ENCODE measurements at regions not wholly inside any gene's neighbourhood (a gene's known extent, or its start where the extent isn't known, plus 50 kb on each side); places are given as distances from the start of the nearest gene placed in this dataset.

- in situ Hi-C loops (cut with HindIII; ENCODE audit: low pct_unique_long_range_greater_than_20kb, low sequenced_read_pairs), result no loop called here
- DNase-seq (ENCODE audit: low read depth, low spot score), result no peak
Measured at GRCh38 chr9:13491493-13492424, 212.3 kb upstream of the MPDZ start.

DNA sequence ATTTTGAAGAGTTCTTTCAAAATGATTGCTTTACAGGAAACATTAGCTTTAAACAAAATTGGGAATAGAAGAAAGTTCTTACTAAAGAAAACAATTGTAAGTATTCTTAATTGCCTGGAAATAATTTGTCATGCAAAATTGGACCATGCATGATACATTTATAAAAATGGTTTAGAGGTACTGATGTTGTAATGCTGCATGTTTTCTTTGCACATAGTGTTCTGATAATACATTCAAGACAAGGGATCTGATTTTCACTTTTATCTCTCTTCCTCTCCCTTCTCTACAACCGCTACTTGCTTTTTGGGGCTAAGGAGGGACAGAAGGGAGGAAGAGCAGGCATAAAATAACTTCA is 211.6 kb upstream of the MPDZ start:
- no peak for DNase-seq (ENCODE audit: low read depth, low spot score)
- in situ Hi-C loops (cut with HindIII; ENCODE audit: low pct_unique_long_range_greater_than_20kb, low sequenced_read_pairs), result no loop called here

DNA sequence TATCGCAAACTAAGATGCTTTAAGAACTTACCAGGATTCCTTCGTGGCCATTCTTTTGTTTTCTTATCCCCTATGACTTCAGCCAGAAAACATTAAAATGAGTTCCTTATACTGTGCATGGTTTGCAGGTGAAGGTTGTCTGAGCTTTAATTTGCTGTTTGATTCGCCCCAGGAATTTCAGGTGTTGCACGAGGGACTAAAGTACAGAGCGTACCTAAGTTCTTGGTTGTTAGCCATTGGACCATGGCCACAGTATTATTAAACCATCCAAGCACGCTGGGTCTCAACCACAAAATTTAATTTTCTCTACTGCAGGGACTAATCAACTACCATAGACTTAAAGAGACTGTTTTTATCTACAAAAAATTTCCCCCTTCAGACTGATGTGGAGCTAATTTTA is 208.4 kb upstream of the MPDZ start:
- in situ Hi-C loops (cut with HindIII; ENCODE audit: low pct_unique_long_range_greater_than_20kb, low sequenced_read_pairs), result no loop called here
- DNase-seq (ENCODE audit: low read depth, low spot score), result no peak

DNA sequence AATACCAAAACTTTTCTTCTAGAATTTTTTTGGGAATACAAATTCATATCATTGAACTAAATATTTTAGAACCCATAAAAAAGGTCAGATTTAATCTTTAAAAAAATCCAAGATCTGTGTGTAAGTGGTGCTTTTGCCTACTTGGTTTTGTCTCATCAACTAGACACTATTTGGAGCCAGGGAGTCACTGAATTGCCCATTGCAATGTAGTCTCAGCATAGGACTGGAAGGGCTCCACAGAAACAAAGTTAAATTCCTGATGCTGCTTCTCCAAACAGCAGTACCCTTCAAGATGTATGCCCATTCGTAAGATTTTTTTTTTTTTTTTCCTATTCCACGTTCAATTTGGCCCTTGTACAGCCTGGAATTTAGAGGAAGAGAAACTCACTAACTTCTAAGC is 208.0 kb upstream of the MPDZ start:
- no peak for DNase-seq (ENCODE audit: low read depth, low spot score)
- in situ Hi-C loops (cut with HindIII; ENCODE audit: low pct_unique_long_range_greater_than_20kb, low sequenced_read_pairs), result no loop called here

DNA sequence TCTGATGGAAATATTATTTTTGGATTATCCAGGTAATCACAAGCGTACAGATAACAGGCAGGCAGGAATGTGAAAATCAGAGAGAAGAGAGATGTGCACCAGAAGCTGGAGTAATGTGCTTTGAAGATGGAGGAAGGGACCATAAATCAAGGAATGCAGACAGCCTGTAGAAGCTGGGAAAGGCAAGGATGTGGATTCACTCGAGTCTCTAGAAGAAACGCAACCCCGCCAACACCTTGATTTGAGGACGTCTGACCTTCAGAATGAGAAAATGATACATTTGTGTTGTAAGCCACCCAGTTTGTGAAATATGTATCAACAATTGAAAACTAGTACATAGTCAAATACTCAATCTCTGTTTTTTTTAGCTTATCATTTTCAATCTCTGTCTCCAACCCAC is 207.6 kb upstream of the MPDZ start:
- in situ Hi-C loops (cut with HindIII; ENCODE audit: low pct_unique_long_range_greater_than_20kb, low sequenced_read_pairs), result no loop called here
- DNase-seq (ENCODE audit: low read depth, low spot score), result no peak

- in situ Hi-C loops (cut with HindIII; ENCODE audit: low pct_unique_long_range_greater_than_20kb, low sequenced_read_pairs), result no loop called here
- no peak for DNase-seq (ENCODE audit: low read depth, low spot score)
Measured at GRCh38 chr9:13485068-13485596, 205.6 kb upstream of the MPDZ start.

- no peak for DNase-seq (ENCODE audit: low read depth, low spot score)
- in situ Hi-C loops (cut with HindIII; ENCODE audit: low pct_unique_long_range_greater_than_20kb, low sequenced_read_pairs), result no loop called here
Measured at GRCh38 chr9:13484186-13484585, 204.7 kb upstream of the MPDZ start.

DNA sequence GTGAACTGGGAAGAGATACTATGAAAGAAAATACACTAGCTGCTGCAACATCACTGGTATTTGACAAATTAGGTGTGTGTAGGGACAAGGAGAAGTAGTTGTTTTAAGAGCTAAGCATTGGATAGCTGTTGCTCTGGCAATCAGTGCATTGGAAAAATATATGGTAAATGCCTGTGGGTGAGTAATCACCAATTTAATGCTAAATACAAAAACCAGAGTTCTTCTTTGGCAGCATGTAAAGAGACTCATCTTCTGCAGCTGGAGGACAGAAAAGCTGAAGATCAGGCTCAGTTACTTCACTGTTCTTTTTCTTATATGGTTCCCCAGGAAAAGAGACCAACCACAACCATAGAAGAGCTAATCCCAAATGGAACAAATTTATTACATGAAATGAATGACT is 201.8 kb upstream of the MPDZ start:
- DNase-seq (ENCODE audit: low read depth, low spot score), result no peak
- in situ Hi-C loops (cut with HindIII; ENCODE audit: low pct_unique_long_range_greater_than_20kb, low sequenced_read_pairs), result no loop called here

DNA sequence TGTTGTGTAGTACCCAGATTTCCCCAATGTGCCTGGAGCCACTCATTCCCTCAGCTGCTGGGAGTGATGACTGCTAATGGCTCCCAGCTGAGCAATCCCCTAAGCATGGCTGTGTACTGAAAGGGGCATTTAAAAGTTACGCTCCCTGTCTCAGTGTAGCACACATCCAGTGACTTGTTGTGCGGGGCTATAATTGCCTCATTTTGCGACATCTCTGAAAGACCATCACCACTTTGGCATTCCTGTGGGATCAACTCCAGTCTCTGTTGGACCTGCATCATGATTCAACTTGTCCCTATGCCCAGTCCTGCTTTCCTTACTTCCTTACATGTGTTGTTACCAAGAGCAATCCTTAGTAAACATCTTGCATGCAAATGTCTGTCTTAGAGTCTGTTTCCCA is 201.2 kb upstream of the MPDZ start:
- in situ Hi-C loops (cut with HindIII; ENCODE audit: low pct_unique_long_range_greater_than_20kb, low sequenced_read_pairs), result no loop called here
- no peak for DNase-seq (ENCODE audit: low read depth, low spot score)

DNA sequence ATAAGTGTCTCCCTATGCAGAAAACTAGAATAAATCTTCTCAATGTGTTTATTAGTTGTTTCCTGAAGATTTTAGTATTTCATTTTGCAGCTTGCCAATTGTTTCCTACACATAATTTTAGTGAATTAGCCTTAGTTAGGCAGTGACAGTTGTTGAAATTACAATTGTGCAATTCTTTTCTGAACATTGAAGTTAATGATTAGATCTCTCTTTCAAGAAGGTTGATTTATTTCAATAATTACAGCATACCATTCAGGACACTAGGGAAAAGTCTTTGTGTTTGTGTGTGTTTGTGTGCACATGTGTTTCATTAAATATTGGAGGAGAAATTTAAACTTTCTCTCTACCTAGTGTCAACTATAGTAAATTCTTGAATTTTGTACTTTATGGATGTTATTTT is 199.6 kb upstream of the MPDZ start:
- no peak for DNase-seq (ENCODE audit: low read depth, low spot score)
- in situ Hi-C loops (cut with HindIII; ENCODE audit: low pct_unique_long_range_greater_than_20kb, low sequenced_read_pairs), result no loop called here

GRCh38 chr9:13478639-13479038 is 199.1 kb upstream of the MPDZ start:
- DNase-seq (ENCODE audit: low read depth, low spot score), result no peak
- in situ Hi-C loops (cut with HindIII; ENCODE audit: low pct_unique_long_range_greater_than_20kb, low sequenced_read_pairs), result no loop called here

GRCh38 chr9:13478160-13478559 is 198.7 kb upstream of the MPDZ start:
- in situ Hi-C loops (cut with HindIII; ENCODE audit: low pct_unique_long_range_greater_than_20kb, low sequenced_read_pairs), result no loop called here
- no peak for DNase-seq (ENCODE audit: low read depth, low spot score)

- no peak for DNase-seq (ENCODE audit: low read depth, low spot score)
- in situ Hi-C loops (cut with HindIII; ENCODE audit: low pct_unique_long_range_greater_than_20kb, low sequenced_read_pairs), result no loop called here
Measured at GRCh38 chr9:13470836-13471235, 191.3 kb upstream of the MPDZ start.

DNA sequence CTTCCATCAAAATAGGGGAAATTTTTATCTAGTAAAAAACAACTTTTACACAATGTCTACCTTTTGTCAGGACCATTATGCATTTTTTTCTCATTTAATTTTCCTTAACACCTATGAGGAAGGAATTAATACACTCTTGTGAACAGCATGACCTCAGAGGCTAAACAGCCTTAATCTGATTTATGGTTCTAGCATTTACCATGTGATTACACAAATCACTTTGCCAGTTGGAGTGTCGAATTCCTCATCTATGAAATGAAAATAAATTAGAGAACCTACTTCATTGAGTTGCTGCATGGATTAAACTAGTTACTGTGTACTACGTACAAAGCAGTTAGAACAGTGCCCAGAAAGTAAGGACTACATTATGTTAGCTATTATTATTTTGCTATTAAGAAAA is 187.7 kb upstream of the MPDZ start:
- in situ Hi-C loops (cut with HindIII; ENCODE audit: low pct_unique_long_range_greater_than_20kb, low sequenced_read_pairs), result no loop called here

GRCh38 chr9:13461414-13461991 is 182.0 kb upstream of the MPDZ start:
- in situ Hi-C loops (cut with HindIII; ENCODE audit: low pct_unique_long_range_greater_than_20kb, low sequenced_read_pairs), result no loop called here
- DNase-seq (ENCODE audit: low read depth, low spot score), result no peak

More for the DNA sequence above, 187.7 kb upstream of the MPDZ start:
- DNase-seq (ENCODE audit: low read depth, low spot score), result no peak

DNA sequence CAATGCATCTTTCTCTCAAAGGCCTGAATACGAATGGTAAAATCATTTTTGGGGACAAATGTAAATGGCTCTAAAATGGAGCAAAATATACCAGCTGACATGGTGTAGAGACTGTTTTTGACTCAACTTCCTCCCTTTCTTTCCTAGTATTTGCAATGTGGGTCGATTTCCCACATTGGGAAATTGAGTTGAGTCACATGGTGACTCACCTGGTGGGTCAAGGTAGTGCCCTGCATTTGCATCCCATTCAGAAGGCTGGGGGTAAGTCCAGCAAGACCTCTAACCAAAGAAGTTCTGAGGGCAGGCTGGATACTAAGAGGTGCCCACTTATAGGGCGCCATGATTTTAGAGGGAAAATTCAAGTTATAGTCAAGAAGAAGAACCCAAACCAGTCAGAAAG is 179.6 kb upstream of the MPDZ start:
- DNase-seq (ENCODE audit: low read depth, low spot score), result no peak
- in situ Hi-C loops (cut with HindIII; ENCODE audit: low pct_unique_long_range_greater_than_20kb, low sequenced_read_pairs), result no loop called here

GRCh38 chr9:13457795-13458194 is 178.3 kb upstream of the MPDZ start:
- DNase-seq (ENCODE audit: low read depth, low spot score), result no peak

GRCh38 chr9:13450723-13451122 is 171.2 kb upstream of the MPDZ start:
- DNase-seq (ENCODE audit: low read depth, low spot score), result peak; percentile 81
- in situ Hi-C loops (cut with HindIII; ENCODE audit: low pct_unique_long_range_greater_than_20kb, low sequenced_read_pairs), result no loop called here

More at GRCh38 chr9:13457795-13458194, 178.3 kb upstream of the MPDZ start:
- in situ Hi-C loops (cut with HindIII; ENCODE audit: low pct_unique_long_range_greater_than_20kb, low sequenced_read_pairs), result no loop called here

- in situ Hi-C loops (cut with HindIII; ENCODE audit: low pct_unique_long_range_greater_than_20kb, low sequenced_read_pairs), result no loop called here
- no peak for DNase-seq (ENCODE audit: low read depth, low spot score)
Measured at GRCh38 chr9:13448482-13448881, 169.0 kb upstream of the MPDZ start.
